Liver (tissue), 8 donors: ENCODE measurements at regions not wholly inside any gene's neighbourhood (a gene's known extent, or its start where the extent isn't known, plus 50 kb on each side); places are given as distances from the start of the nearest gene placed in this dataset.
"Not testable (repeated sequence)": the region's sequence is repeated elsewhere in the genome, so short reads cannot be mapped to it uniquely, and the experiment has no call there.

Experiments used
- DNase-seq: peaks from one replicate; pipeline ENCODE4 v3.0.0-alpha.2; 2017; ENCODE audit warnings: low spot score
- H3K27ac ChIP-seq, 2 donors: one replicate each; pipeline ENCODE4 v1.7.0; 2013; ENCODE audit warnings: inconsistent platforms in 2 of 2, low read length in 2 of 2, control low read depth in 1 of 2, low read depth in 1 of 2, mild to moderate bottlenecking in 1 of 2
- H3K27me3 ChIP-seq, 4 donors: one replicate each; pipeline versions ENCODE4 v1.6.1 to v1.7.0; 2013; ENCODE audit warnings: low read length in 3 of 4, inconsistent platforms in 1 of 4, mild to moderate bottlenecking in 1 of 4, moderate library complexity in 1 of 4; ENCODE audit not compliant: control insufficient read depth in 4 of 4, insufficient read depth in 4 of 4
- H3K36me3 ChIP-seq, 4 donors: one replicate each; pipeline versions ENCODE4 v1.6.1 to v1.7.0; 2013; ENCODE audit warnings: low read length in 3 of 4, mild to moderate bottlenecking in 3 of 4, low read depth in 1 of 4, moderate library complexity in 1 of 4; ENCODE audit not compliant: control insufficient read depth in 4 of 4, insufficient read depth in 3 of 4
- H3K4me1 ChIP-seq, 4 donors: one replicate each; pipeline versions ENCODE4 v1.6.1 to v1.7.0; 2013; ENCODE audit warnings: low read length in 3 of 4, mild to moderate bottlenecking in 3 of 4, moderate library complexity in 1 of 4; ENCODE audit not compliant: control insufficient read depth in 4 of 4, insufficient read depth in 4 of 4
- H3K4me3 ChIP-seq, 3 donors: one replicate each; pipeline versions ENCODE4 v1.6.1 to v1.7.0; 2013; ENCODE audit warnings: low read length in 3 of 3, control low read depth in 1 of 3, low read depth in 1 of 3, mild to moderate bottlenecking in 1 of 3
- H3K9ac ChIP-seq, 2 donors: one replicate each; pipeline ENCODE4 v1.7.0; 2013; ENCODE audit warnings: low read length in 2 of 2, mild to moderate bottlenecking in 2 of 2, moderate library complexity in 2 of 2, control low read depth in 1 of 2, low read depth in 1 of 2
- H3K9me3 ChIP-seq, 4 donors: one replicate each; pipeline versions ENCODE4 v1.6.1 to v1.7.0; 2013; ENCODE audit warnings: low read length in 3 of 4; ENCODE audit not compliant: control insufficient read depth in 4 of 4
- ATF3 ChIP-seq: IDR thresholded peaks from 2 replicates; pipeline ENCODE4 v1.6.1; 2016; ENCODE audit warnings: antibody characterized with exemption
- CTCF ChIP-seq: fragments of 150-350 bp; IDR thresholded peaks from 2 replicates; pipeline ENCODE4 v1.5.1; 2017; ENCODE audit warnings: improper control_type of control experiment, low read depth, low read length; ENCODE audit not compliant: missing input control
- EGR1 ChIP-seq, 2 donors: IDR thresholded peaks; 2 replicates each; pipeline ENCODE4 v1.6.1; 2016 to 2018; ENCODE audit warnings: antibody characterized with exemption in 2 of 2, low read depth in 2 of 2
- FOXA1 ChIP-seq: IDR thresholded peaks from 2 replicates; pipeline ENCODE4 v1.6.1; 2016; ENCODE audit warnings: antibody characterized with exemption
- FOXA2 ChIP-seq: IDR thresholded peaks from 2 replicates; pipeline ENCODE4 v1.6.1; 2016; ENCODE audit warnings: antibody characterized with exemption
- GABPA ChIP-seq, 2 donors: IDR thresholded peaks in 1 of 2; conservative IDR thresholded peaks in 1 of 2; 2 replicates each; pipeline ENCODE4 v1.6.1; 2016; ENCODE audit warnings: antibody characterized with exemption in 2 of 2, mild to moderate bottlenecking in 1 of 2, moderate library complexity in 1 of 2
- HNF4A ChIP-seq, 2 donors: conservative IDR thresholded peaks; 2 replicates each; pipeline ENCODE4 v1.6.1; 2016; ENCODE audit warnings: antibody characterized with exemption in 2 of 2, mild to moderate bottlenecking in 2 of 2
- HNF4G ChIP-seq: IDR thresholded peaks from 2 replicates; pipeline ENCODE4 v1.6.1; 2016; ENCODE audit warnings: antibody characterized with exemption
- JUND ChIP-seq, 2 donors: IDR thresholded peaks; 2 replicates each; pipeline ENCODE4 v1.6.1; 2016; ENCODE audit warnings: antibody characterized with exemption in 2 of 2
- MAX ChIP-seq: IDR thresholded peaks from 2 replicates; pipeline ENCODE4 v1.6.1; 2016; ENCODE audit warnings: antibody characterized with exemption
- NR2F2 ChIP-seq: IDR thresholded peaks from 2 replicates; pipeline ENCODE4 v1.6.1; 2016; ENCODE audit warnings: antibody characterized with exemption
- RAD21 ChIP-seq, 2 donors: IDR thresholded peaks; 2 replicates each; pipeline ENCODE4 v1.6.1; 2016; ENCODE audit warnings: antibody characterized with exemption in 2 of 2, mild to moderate bottlenecking in 2 of 2
- REST ChIP-seq: IDR thresholded peaks from 2 replicates; pipeline ENCODE4 v1.6.1; 2016; ENCODE audit warnings: antibody characterized with exemption, mild to moderate bottlenecking
- RXRA ChIP-seq, 2 donors: IDR thresholded peaks; 2 replicates each; pipeline ENCODE4 v1.6.1; 2017 to 2018; ENCODE audit warnings: antibody characterized with exemption in 2 of 2, mild to moderate bottlenecking in 1 of 2
- SP1 ChIP-seq: IDR thresholded peaks from 2 replicates; pipeline ENCODE4 v1.6.1; 2018; ENCODE audit warnings: antibody characterized with exemption, mild to moderate bottlenecking
- TAF1 ChIP-seq: conservative IDR thresholded peaks from 2 replicates; pipeline ENCODE4 v1.6.1; 2016; ENCODE audit warnings: antibody characterized with exemption, mild to moderate bottlenecking
- YY1 ChIP-seq: IDR thresholded peaks from 2 replicates; pipeline ENCODE4 v1.6.1; 2016; ENCODE audit warnings: antibody characterized with exemption, mild to moderate bottlenecking
- ZBTB33 ChIP-seq: IDR thresholded peaks from 2 replicates; pipeline ENCODE4 v1.6.1; 2016; ENCODE audit warnings: antibody characterized with exemption
- WGBS: extraction: QIAGEN DNeasy Blood & Tissue Kit; methylation state at CpG from one replicate; pipeline ENCODE4 v1.1.7; 2013; 5-methylcytosine and 5-hydroxymethylcytosine counted together
- donor health status: healthy.
- donor health status: healthy.
- donor health status: healthy.
- donor health status: healthy.
- donor health status: healthy.

- Histone ChIP-seq H3K9me3 (no peaks in the 10 kb centered on the region), H3K27me3 (no peaks in the 10 kb centered on the region), H3K4me3 (no peak overlapping the region), H3K9ac (no peak overlapping the region), H3K4me1 (no peaks in the 10 kb centered on the region), H3K27ac (no peak overlapping the region), H3K36me3 (no peaks in the 10 kb centered on the region)
- no peak for TF ChIP-seq FOXA1
- no peak for TF ChIP-seq YY1
- no peak for TF ChIP-seq MAX
- no peak for TF ChIP-seq RXRA (IDR thresholded peaks at IDR 0.05)
- no peak for TF ChIP-seq FOXA2
- TF ChIP-seq HNF4A (conservative IDR thresholded peaks at IDR 0.05) = no peak
- TF ChIP-seq SP1 = no peak
- TF ChIP-seq HNF4G = no peak
- no peak for TF ChIP-seq GABPA (IDR thresholded peaks at IDR 0.05 in 1 of 2, conservative IDR thresholded peaks at IDR 0.05 in 1 of 2)
- no peak for TF ChIP-seq EGR1 (IDR thresholded peaks at IDR 0.05; ENCODE audit: low read depth in 2 of 2)
- no peak for TF ChIP-seq RAD21 (IDR thresholded peaks at IDR 0.05)
- 98% methylated on average over 2 of the region's 2 CpGs for WGBS
- DNase-seq = no peak
Observed at GRCh38 chr6:150492507-150492906, 107.2 kb upstream of the PLEKHG1 start.

- H3K4me3 ChIP-seq = no peak overlapping the region
- H3K36me3 ChIP-seq = no peaks in the 10 kb centered on the region
- 85% methylated on average over 7 of the region's 7 CpGs for WGBS
- no peak overlapping the region for H3K27ac ChIP-seq
- no peaks in the 10 kb centered on the region for H3K4me1 ChIP-seq
- H3K27me3 ChIP-seq = no peaks in the 10 kb centered on the region
- no peaks in the 10 kb centered on the region for H3K9me3 ChIP-seq
- H3K9ac ChIP-seq = no peak overlapping the region
- TF ChIP-seq ZBTB33 = no peak
- TF ChIP-seq RXRA (IDR thresholded peaks at IDR 0.05) = no peak
- no peak for TF ChIP-seq JUND (IDR thresholded peaks at IDR 0.05)
- no peak for TF ChIP-seq TAF1
- no peak for TF ChIP-seq EGR1 (IDR thresholded peaks at IDR 0.05; ENCODE audit: low read depth in 2 of 2)
- no peak for TF ChIP-seq GABPA (IDR thresholded peaks at IDR 0.05 in 1 of 2, conservative IDR thresholded peaks at IDR 0.05 in 1 of 2)
- TF ChIP-seq REST = no peak
- TF ChIP-seq HNF4G = no peak
- TF ChIP-seq NR2F2 = no peak
- no peak for TF ChIP-seq YY1
- TF ChIP-seq SP1 = no peak
- no peak for TF ChIP-seq MAX
- no peak for TF ChIP-seq FOXA2
- no peak for TF ChIP-seq ATF3
- TF ChIP-seq FOXA1 = no peak
- TF ChIP-seq CTCF = no peak
- TF ChIP-seq HNF4A (conservative IDR thresholded peaks at IDR 0.05) = no peak
- no peak for DNase-seq
Observed at GRCh38 chr6:150492941-150493340, 106.7 kb upstream of the PLEKHG1 start.

- H3K4me3 ChIP-seq, H3K27ac ChIP-seq, H3K9ac ChIP-seq, DNase-seq, H3K9me3 ChIP-seq, H3K36me3 ChIP-seq, H3K27me3 ChIP-seq, H3K4me1 ChIP-seq: not testable (repeated sequence)
- WGBS = 92% methylated on average over 2 of the region's 2 CpGs
Observed at GRCh38 chr6:150493552-150493951, 106.1 kb upstream of the PLEKHG1 start.
